NCI-H510A (cell line): ENCODE measurements at regions not wholly inside any gene's neighbourhood (a gene's known extent, or its start where the extent isn't known, plus 50 kb on each side); places are given as distances from the start of the nearest gene placed in this dataset.
"Not testable (repeated sequence)": the region's sequence is repeated elsewhere in the genome, so short reads cannot be mapped to it uniquely, and the experiment has no call there.

ENCODE experiments used
- DNase-seq: peaks from one replicate; lab custom pipeline; 2025; lab: John Stamatoyannopoulos, UW

DNA sequence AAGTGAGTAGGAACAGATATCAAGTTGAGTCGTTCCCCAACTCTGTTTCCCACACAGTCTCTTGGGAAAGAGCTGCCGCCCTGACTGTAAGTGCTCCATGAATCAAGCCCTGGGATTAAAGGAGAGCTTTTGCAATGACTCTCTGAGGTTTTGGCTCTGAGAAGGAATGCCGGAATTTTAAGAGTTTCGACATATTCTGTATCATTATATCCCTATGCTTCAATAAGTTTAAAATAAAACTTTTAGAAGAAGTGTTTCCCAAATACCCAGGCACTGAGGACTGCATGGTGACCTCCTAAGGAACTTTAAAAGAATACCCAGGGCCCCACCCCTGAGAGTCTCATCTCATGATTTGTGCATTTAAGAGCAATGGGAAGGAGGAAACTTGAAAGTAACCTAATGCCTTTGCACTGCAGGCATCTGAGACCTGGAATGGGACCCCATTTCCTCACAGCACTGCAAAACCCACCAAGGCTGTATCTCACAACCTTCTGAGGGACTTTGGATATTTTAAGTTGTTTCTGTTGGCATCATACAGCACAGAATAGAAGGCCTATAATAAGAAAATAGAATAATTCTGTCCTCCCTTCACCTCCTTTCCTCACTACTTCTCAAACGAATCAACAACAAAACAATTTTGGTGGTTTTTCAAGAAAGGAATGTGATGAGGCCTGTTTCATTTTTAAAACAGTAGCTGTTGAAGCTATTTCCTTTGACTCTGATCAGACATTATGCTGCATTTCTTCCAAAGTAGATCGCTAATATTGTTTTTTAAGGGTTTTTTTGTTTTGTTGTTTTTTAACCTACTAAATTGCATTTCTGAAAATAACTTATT lies 121.2 kb downstream of the GASK1B start:
- no peak for DNase-seq

DNA sequence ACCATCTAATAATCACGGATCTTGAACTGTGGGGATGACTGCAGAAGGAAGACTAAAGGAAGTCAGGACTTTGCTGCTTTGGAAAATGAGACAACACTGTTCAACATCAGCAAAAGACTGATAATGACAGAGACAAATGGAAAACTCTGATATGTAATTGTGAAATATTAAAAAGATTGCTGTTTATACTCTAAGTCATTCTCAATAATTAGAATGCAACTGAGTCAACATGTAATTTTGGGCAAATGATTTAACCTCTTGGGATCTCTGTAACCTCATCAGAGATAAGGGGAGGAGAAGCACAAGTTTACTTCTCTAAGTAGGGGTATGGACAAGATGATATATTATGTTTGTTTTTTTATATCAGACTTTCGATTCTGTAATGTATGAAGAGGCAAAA lies 121.9 kb downstream of the GASK1B start:
- DNase-seq = no peak

DNA sequence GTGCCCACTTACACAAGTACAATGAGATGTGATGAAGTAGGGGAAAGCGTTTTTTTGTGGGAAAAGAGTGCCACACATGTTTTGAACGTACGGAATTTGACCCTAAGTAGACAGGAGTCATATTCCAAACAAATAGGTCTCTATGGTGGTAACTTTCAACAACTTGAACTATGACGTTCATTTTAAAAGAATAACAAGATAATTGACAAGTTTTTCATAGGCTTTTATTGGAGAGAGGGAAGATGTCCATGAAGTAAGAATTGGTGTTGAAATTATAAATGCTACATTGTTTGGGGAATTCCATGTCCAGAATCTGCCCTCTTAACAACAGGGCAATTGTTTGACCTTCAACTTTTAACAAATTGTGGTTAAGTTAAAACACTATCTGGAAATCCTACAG lies 126.5 kb downstream of the GASK1B start:
- no peak for DNase-seq

DNA sequence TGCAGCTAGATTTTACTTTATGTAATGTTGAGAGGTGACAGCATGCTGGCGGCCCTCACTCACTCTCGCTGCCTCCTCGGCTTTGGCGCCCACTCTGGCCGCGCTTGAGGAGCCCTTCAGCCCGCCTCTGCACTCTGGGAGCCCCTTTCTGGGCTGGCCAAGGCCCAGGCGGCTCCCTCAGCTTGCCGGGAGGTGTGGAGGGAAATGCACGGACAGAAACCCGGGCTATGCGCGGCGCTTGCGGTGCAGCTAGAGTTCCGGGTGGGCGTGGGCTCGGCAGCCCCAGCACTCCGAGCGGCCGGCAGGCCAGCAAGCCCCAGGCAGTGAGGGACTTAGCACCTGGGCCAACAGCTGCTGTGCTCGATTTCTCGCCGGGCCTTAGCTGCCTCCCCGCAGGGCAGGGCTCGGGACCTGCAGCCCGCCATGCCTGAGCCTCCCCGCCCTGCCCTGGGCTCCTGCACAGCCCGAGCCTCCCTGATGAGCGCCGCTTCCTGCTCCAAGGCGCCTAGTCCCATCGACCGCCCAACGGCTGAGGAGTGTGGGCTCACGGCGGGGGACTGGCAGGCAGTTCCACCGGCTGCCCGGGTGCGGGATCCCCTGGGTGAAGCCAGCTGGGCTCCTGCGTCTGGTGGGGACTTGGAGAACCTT lies 128.7 kb downstream of the GASK1B start:
- DNase-seq = no peak

DNA sequence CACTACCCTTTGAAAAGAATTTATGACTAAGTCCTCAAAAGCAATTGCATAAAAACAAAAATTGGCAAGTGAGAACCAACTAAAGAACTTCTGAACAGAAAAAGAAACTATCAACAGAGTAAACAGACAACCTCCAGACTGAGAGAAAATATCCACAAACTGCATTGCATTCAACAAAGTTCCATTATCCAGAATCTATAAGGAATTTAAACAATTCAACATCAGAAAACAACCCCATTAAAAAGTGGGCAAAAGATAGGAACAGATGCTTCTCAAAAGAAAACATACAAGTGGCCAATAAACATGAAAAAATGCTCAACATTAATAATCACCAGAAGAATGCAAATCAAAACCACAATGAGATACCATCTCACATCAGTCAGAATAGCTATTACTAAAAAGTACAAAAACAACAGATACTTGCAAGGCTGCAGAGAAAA lies 130.2 kb downstream of the GASK1B start:
- no peak for DNase-seq

DNA sequence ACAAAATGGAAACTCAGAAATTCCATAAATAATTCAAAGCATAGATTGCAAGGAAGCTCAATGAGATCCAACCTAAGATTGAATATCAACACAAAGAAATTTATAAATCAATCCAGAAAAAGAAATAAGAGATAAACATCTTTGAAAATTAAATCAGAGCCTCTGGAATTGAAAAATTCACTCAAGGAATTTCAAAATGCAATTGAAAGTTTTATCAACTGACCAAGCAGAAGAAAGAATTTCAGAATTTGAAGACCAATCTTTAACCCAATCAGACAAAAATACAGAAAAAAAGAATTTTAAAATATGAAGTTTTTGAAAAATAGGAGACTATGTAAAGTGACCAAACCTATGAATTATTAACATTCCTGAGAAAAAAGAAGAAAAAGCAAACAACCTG lies 134.1 kb downstream of the GASK1B start:
- no peak for DNase-seq

DNA sequence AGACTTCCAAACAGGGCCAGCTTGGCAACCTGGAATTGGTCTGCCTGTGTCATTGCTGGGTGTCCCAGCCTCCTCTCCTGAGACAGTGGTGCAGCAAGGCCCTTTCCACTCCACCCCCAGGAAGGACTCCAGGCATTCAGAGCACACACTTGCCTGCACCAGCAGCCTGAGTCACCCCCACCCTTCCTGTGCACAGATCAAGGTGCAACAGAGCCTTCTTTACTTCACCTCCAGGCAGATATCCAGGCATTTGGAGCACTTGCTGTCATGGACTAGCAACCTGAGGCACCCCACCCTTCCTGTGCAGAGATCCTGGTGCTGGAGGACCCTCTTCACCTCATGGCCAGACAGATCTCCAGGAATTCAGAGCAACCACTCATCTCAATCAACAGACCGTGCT lies 135.8 kb downstream of the GASK1B start:
- no peak for DNase-seq

DNA sequence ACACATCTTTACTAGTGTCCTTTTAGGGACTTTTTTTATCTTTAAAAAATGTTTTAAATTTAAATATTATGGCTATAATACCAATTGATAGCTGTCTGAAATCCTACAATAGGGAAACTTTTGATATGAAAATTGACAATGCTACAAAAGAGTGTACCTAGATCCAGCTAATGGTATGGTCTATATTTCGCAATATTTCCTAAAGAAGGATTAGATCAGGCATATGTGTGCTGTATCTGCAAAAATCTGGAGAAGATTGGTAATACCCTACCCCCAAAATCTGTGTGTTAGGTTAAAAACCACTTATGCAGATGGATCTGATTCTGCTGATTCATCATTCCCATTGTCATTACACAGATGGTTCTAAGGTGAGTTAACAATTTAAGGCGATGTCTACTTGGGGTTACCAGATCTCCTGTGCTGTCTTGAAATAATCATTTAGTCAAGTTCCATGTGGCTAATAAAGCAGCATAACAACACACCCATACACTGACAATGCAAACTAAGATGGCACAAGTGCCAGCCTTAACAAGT lies 137.1 kb downstream of the GASK1B start:
- no peak for DNase-seq

DNA sequence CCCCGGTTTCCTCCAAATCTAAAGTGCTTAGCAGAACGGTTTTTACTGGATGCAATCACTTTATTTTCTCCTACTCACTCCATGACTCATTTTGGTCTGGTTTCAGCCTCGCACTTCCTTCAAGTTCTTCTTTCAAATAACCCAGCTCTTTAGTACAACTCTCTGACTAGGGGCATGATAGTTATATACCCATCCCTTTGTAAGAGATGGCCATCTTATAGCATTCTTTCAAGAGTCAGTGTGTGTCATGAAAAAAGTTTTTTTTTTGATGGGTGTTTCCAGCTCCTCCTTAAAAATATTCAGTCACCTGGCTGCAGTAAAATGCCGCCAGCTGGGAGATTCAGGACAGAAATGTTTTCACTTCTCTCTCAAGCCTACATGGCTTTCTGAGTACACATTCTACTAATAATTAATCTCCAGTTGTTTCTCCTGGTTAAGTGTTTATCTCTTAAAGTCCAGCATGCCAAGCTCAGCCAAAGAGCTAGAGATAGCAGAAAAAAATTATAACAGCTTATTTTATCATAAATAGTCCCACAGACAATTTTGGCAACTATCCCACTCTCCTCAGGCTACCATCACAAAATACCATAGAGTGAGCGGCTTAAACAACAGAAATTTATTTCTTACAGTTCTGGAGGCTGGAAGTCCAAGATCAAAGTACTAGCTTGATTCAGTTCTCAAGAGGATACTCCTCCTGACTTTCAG lies 139.3 kb downstream of the GASK1B start:
- DNase-seq = no peak

DNA sequence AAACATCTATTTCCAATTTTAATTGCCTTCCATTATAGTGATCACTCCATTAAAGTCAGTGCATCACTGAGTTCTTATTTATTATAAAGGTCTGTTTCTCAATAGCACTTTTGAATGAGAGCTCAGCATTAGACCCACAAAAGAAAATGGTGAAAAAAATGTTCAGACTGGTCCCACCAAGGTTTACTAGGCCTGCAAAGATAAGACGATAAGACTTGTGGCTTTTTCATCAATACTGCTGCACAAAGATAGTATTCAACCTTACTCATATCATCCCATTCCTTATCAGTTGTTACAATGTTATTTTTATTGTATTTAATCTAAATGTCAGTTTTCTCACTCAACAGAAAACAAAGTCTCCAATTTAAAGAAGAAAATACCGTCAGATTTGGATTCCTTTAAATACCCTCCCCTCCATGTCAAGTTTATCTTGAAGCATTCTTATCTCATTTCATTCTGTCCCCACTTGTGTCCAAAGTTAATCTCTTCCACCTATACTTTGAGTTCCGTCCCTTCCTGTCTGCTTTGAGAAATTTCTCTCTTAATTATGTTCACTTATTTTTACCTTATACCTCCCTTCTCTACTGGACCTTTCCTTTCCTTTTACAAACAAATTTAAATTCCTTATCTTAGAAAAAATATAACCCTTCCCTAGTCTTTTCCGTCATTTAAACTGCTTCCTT lies 140.0 kb downstream of the GASK1B start:
- no peak for DNase-seq

DNA sequence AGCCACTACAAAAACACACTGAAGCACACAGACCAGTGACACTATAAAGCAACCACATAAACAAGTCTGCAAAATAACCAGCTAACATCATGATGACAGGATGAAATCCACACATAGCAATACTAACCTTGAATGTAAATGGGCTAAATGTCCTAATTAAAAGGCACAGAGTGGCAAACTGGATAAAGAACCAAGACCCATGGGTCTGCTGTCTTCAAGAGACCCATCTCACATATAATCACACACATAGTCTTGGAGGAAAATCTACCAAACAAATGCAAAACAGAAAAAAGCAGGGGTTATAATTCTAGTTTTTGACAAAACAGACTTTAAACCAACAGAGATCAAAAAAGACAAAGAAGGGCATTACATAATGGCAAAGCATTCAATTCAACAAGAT lies 144.4 kb downstream of the GASK1B start:
- DNase-seq = not testable (repeated sequence)

DNA sequence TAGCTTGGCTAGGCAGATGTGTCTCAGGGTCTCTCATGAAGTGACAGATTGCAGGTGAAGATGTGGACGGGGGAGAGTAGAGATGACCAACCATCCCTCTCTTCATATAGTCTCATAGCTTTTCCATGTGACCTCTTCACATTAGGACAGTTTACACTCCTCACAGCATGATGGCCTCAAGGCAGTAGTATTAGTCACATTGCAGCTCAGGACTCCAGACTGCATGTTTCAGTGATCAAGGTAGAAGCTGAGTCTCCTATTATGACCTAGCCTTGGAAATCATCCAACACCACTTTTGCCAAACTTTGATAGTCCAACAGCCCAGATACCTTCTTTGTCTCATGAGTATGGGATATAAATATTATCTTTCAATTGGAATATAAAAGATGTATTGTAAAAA lies 147.7 kb downstream of the GASK1B start:
- no peak for DNase-seq

DNA sequence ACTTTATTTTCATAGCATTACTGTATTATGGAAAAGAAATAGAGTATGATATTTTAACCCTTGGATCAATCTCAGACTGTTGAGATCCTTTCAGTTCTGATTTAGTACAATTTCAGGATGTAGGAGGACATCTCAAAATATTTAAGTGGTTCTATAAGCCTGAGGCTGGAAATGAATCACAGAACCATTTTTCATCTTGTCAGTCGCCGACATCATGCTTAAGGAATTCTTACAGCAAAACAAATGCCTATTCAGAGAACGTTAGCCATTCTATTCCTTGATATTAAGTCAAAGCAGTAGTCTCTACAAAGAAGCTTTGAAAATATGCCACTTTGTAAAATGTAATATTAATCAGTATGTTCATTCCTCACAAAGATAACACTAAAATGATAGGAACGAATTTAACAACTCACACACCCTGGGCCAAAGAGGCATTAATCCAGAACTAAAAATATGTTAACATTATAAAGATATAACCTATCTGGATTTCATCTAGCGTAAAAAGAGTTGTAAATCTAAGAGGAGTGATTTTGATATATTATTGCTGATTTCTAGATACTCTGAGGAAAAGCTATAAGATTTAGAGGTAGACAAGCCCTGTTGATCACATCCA lies 152.0 kb downstream of the GASK1B start:
- DNase-seq = no peak

DNA sequence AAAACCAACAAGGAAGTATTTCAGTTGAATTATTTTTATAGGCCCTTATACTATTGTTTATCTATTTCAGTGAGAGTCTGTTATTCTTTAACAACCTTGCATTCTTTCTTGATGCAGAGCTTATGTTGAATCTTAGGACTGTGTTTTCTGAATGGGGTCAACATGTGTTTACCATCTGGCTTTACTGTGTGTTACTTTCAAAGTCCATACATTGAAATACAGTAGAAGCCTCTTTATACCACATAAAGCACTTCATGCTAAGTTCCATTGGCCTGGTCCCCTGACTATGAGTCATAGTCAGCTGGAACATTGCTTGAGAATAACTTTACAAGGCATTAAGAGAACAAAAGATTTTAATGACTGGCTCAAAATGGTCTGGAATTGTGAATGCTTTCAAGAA lies 152.6 kb downstream of the GASK1B start:
- DNase-seq = no peak

DNA sequence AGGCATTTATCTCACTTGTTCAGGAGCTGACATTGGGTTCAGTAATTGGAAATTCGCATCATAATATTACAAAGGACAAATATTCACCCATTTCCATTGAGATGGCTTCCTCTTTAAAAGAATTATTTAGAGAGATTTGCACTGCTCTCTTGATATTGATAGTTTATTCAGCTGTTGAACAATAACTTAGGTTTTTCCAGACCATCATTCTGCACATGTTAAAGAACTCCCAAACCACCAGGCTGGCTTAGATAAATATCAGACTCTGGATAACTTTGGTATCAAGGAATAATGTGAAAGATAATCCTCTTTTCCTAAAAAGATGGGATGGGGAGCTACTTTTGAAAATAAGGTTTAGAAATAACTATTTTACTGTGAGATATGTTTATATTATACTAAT lies 154.0 kb downstream of the GASK1B start:
- DNase-seq = no peak

DNA sequence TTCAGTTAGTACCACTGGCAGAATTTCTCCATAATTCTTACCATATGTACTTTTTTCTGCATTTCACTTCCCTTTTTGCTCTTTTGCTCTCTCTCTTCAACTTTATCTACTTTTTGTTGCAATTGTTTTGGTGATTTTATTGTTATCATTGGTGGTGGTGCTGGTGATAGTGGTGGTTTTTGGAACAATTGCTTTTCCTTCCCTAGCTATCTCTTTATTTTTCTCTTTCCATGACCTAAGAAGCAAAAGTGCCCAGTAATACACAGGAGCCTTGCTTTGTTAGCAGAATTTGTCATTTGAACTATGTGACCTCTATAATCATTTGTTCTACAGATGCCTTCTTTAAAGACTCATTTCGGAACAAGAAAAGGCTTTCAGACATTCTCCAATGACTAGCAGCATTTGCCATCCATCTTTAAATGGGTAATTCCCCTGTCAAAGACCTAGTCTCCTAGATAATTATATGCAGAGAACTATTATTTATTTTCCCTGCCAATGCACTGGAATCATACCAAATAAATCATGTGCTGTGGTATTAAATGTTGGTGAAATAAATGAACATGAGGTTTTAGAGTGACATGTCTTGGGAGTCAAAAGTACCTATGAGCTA lies 154.5 kb downstream of the GASK1B start:
- no peak for DNase-seq

DNA sequence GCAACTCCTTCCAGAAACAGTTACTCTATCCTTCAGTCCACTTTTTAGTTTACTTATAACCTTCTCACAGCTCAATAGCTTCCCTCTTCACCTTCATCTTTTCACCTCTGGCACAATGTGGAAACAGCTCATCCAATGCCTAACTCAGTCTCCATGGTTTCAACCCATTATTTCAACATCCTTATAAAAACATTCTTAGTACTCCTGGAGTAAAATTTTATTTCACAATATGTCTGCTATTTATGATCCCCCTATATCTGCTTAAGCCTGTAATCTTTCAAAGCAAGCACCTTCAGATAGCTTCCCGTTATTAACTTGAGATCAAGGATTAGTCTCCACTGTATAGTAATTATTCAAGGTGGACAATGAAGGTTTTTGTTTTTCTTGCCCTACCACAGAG lies 156.3 kb downstream of the GASK1B start:
- DNase-seq = no peak

DNA sequence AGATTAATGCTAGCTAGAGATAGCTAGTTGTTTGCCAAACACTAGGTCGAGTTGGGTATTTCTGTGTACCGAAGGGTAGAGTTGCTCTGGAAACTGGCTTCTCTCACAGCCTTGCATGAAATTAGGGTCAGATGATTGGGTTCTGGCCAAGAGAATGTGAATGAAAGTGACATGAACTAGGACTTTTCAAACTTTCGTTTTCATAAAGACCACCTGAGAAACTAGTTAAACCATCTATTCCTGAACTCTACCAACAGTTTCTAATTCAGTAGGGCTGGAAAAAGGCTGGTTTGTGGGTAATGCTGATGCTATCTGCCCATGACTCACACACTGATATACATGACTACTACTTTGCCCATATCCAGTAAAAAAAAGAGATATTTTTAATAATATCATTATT lies 157.6 kb downstream of the GASK1B start:
- no peak for DNase-seq

DNA sequence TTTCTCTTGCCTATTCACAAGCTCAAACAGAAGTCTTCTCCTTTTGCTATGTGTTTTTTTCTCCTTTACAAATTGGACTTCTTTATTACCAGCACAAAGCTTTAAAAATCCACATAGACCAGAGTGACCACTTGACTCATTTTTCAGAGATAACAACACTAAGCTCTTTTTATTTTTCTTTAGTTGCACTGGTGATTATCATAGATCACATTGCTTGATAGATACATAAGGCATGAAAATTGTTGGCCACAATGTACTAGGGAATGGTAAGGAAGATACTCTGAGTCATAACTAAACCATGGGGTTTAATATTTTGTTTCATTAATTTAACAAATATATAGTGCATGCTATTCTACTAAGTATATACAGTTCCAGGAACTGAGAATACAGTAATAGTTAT lies 159.0 kb downstream of the GASK1B start:
- DNase-seq = no peak

DNA sequence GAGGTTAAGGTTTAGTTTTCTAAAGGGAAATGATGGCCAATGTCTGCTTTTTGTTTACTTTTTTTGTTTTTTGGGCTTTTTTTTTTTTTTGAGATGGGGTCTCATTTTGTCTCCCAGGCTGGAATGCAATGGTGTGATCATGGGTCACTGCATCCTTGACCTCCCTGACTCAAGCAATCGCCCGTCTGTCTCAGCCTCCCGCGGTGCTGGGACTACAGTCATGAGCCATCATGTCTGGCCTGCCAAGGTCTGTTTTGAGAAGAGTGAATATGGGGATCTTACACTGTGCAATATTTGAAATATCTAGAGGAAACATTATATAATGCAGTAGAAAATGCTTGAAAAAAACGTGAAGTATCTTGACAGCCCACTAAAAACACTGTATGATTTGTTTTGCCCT lies 162.5 kb downstream of the GASK1B start:
- DNase-seq = no peak

DNA sequence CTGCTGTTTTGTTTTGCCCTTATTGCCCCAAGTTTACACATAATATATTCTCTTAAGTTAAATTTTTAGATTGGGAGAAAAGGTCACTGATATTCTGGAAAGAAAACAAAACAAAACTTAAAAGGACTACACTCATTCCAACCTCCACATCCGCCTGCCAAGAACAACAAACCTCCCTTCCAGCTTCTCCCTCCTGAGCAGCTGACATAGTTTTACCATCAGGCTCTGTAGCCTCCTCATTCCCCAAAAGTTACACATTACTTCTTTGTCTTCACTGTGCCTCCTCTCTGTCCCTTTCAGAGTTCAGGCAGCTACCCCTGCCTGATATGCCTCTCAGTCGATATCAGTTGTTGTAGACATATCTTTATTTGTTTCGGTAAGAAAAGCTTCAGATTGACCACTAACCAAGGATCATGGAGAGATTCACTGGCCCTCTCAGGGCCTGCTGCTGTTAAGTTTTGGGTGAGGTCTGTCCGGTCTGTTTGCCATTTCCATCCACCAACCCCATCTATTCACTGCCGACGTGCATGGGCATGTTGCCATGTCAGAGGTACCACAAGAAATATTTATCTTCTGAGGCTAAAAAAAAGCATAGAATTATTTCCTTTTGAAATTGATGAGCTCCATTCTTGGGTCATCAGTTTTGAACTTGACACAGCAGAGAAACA lies 164.1 kb downstream of the GASK1B start:
- DNase-seq = no peak
